Natural killer cell (primary cell): ENCODE measurements at regions not wholly inside any gene's neighbourhood (a gene's known extent, or its start where the extent isn't known, plus 50 kb on each side); places are given as distances from the start of the nearest gene placed in this dataset.
"Not testable (repeated sequence)": the region's sequence is repeated elsewhere in the genome, so short reads cannot be mapped to it uniquely, and the experiment has no call there.

Source experiments
- ATAC-seq, 3 donors: fragments of 150-1000 bp in 2 of 3; fragments of 200-7000 bp in 1 of 3; cut with Tn5 transposase; 1 replicate in 1 of 3; 2 replicates in 2 of 3; pipeline ENCODE4 v1.10.0; 2021; ENCODE audit warnings: mild to moderate bottlenecking in 2 of 3, moderate library complexity in 2 of 3
- DNase-seq, 2 donors: peaks; one replicate each; pipeline versions ENCODE4 v3.0.0 to v3.0.0-alpha.2; 2013 to 2021; ENCODE audit warnings: mixed read lengths in 1 of 2
- H3K27ac ChIP-seq: one replicate; pipeline ENCODE4 v1.5.1; 2013; ENCODE audit warnings: mild to moderate bottlenecking, low read length
- H3K27me3 ChIP-seq: one replicate; pipeline ENCODE4 v1.6.1; 2013; ENCODE audit warnings: low read length; ENCODE audit not compliant: control insufficient read depth, insufficient read depth
- H3K36me3 ChIP-seq: one replicate; pipeline ENCODE4 v1.6.1; 2013; ENCODE audit warnings: low read length; ENCODE audit not compliant: control insufficient read depth, insufficient read depth
- H3K4me1 ChIP-seq: one replicate; pipeline ENCODE4 v1.6.1; 2013; ENCODE audit warnings: low read length; ENCODE audit not compliant: control insufficient read depth, insufficient read depth
- H3K4me3 ChIP-seq: one replicate; pipeline ENCODE4 v1.5.1; 2013; ENCODE audit warnings: low read length
- H3K9me3 ChIP-seq: one replicate; pipeline ENCODE4 v1.6.1; 2013; ENCODE audit warnings: low read length; ENCODE audit not compliant: control insufficient read depth, insufficient read depth
- H3K27ac Mint-ChIP-seq, 2 donors: one replicate each; pipeline ENCODE4 v1.8.0; 2022; ENCODE audit warnings: mild to moderate bottlenecking in 2 of 2, mixed read lengths in 2 of 2, moderate library complexity in 1 of 2
- H3K27me3 Mint-ChIP-seq, 2 donors: one replicate each; pipeline ENCODE4 v1.8.0; 2022; ENCODE audit warnings: low read depth in 2 of 2, mixed read lengths in 2 of 2
- H3K36me3 Mint-ChIP-seq: one replicate; pipeline ENCODE4 v1.8.0; 2022; ENCODE audit warnings: mixed read lengths
- H3K4me1 Mint-ChIP-seq, 2 donors: one replicate each; pipeline ENCODE4 v1.8.0; 2022; ENCODE audit warnings: mixed read lengths in 2 of 2
- H3K4me3 Mint-ChIP-seq: one replicate; pipeline ENCODE4 v1.8.0; 2022; ENCODE audit warnings: mild to moderate bottlenecking, moderate library complexity, mixed read lengths
- H3K9me3 Mint-ChIP-seq, 2 donors: one replicate each; pipeline ENCODE4 v1.8.0; 2022; ENCODE audit warnings: mixed read lengths in 2 of 2
- CTCF ChIP-seq: fragments of 200-600 bp; IDR thresholded peaks from one replicate; pipeline ENCODE4 v1.8.0; 2022; ENCODE audit warnings: antibody characterized with exemption
- WGBS: methylation state at CpG from one replicate; pipeline ENCODE4 v1.1.7; 2013; ENCODE audit warnings: missing lambda C conversion rate; ENCODE audit not compliant: insufficient coverage; 5-methylcytosine and 5-hydroxymethylcytosine counted together
- intact Hi-C: fragments of 100-400 bp; cut with micrococcal nuclease; formaldehyde crosslinking; loops from one replicate; pipeline ENCODE4 v1.14.2; 2022

GRCh38 chr4:107442538-107443111 is 277.4 kb downstream of the PAPSS1 start:
- Histone ChIP-seq H3K36me3 (no peaks in the 10 kb centered on the region), H3K27me3 (no peaks in the 10 kb centered on the region), H3K27ac (no peak overlapping the region), H3K4me1 (no peaks in the 10 kb centered on the region), H3K4me3 (no peak overlapping the region), H3K9me3 (no peaks in the 10 kb centered on the region)
- TF ChIP-seq CTCF, result no peak
- 91% methylated on average over 3 of the region's 3 CpGs for WGBS
- Mint-ChIP-seq H3K27me3 (no peaks in the 10 kb centered on the region), H3K4me3 (no peak overlapping the region), H3K36me3 (no peaks in the 10 kb centered on the region), H3K9me3 (peaks cover 8 to 13% of the 10 kb centered on the region in 2 donors), H3K27ac (no peak overlapping the region), H3K4me1 (no peaks in the 10 kb centered on the region)
- no peak for DNase-seq
- intact Hi-C loops, result no loop called here
- ATAC-seq, result no peak

- 97% methylated on average over 3 of the region's 3 CpGs for WGBS
- Histone ChIP-seq H3K27ac (no peak overlapping the region), H3K36me3 (no peaks in the 10 kb centered on the region), H3K9me3 (no peaks in the 10 kb centered on the region), H3K27me3 (no peaks in the 10 kb centered on the region), H3K4me1 (no peaks in the 10 kb centered on the region), H3K4me3 (no peak overlapping the region)
- H3K27me3 Mint-ChIP-seq, result no peaks in the 10 kb centered on the region
- peaks cover 10 to 11% of the 10 kb centered on the region in 2 donors for H3K9me3 Mint-ChIP-seq
- no peak for ATAC-seq
- no peaks in the 10 kb centered on the region for H3K36me3 Mint-ChIP-seq
- H3K27ac Mint-ChIP-seq, result no peak overlapping the region
- H3K4me3 Mint-ChIP-seq, result no peak overlapping the region
- intact Hi-C loops, result no loop called here
- no peak for DNase-seq
- no peaks in the 10 kb centered on the region for H3K4me1 Mint-ChIP-seq
- no peak for TF ChIP-seq CTCF
These were observed 280.6 kb downstream of the PAPSS1 start for GRCh38 chr4:107439401-107439800.

GRCh38 chr4:107436471-107436870 is 283.6 kb downstream of the PAPSS1 start:
- H3K27ac Mint-ChIP-seq, H3K4me3 ChIP-seq, intact Hi-C loops: not testable (repeated sequence)

GRCh38 chr4:107432451-107432850 is 287.6 kb downstream of the PAPSS1 start:
- DNase-seq (no peak), ATAC-seq (no peak)
- Mint-ChIP-seq H3K9me3 (peaks cover 8 to 9% of the 10 kb centered on the region in 2 donors), H3K36me3 (no peaks in the 10 kb centered on the region), H3K27ac (no peak overlapping the region), H3K4me1 (no peaks in the 10 kb centered on the region), H3K4me3 (no peak overlapping the region), H3K27me3 (no peaks in the 10 kb centered on the region)
- no peak for TF ChIP-seq CTCF
- no peak overlapping the region for H3K27ac ChIP-seq
- no peaks in the 10 kb centered on the region for H3K9me3 ChIP-seq
- intact Hi-C loops, result no loop called here
- no peaks in the 10 kb centered on the region for H3K27me3 ChIP-seq
- H3K4me1 ChIP-seq, result no peaks in the 10 kb centered on the region
- no peaks in the 10 kb centered on the region for H3K36me3 ChIP-seq
- H3K4me3 ChIP-seq, result no peak overlapping the region

More at GRCh38 chr4:107436471-107436870, 283.6 kb downstream of the PAPSS1 start:
- H3K27me3 ChIP-seq, H3K36me3 ChIP-seq, H3K4me3 Mint-ChIP-seq, H3K36me3 Mint-ChIP-seq, H3K27me3 Mint-ChIP-seq, H3K9me3 ChIP-seq, DNase-seq, H3K4me1 ChIP-seq, H3K9me3 Mint-ChIP-seq, H3K4me1 Mint-ChIP-seq, H3K27ac ChIP-seq, ATAC-seq: not testable (repeated sequence)
- WGBS, result no CpG with 5 or more reads among the region's 1 CpG
